HG02973 (cell line): ENCODE measurements at regions not wholly inside any gene's neighbourhood (a gene's known extent, or its start where the extent isn't known, plus 50 kb on each side); places are given as distances from the start of the nearest gene placed in this dataset.

Experiments used
- ATAC-seq: cut with Tn5 transposase; IDR thresholded peaks from one replicate; pipeline ENCODE4 v1.9.1; 2021; ENCODE audit warnings: moderate library complexity; ENCODE audit not compliant: unreplicated experiment

DNA sequence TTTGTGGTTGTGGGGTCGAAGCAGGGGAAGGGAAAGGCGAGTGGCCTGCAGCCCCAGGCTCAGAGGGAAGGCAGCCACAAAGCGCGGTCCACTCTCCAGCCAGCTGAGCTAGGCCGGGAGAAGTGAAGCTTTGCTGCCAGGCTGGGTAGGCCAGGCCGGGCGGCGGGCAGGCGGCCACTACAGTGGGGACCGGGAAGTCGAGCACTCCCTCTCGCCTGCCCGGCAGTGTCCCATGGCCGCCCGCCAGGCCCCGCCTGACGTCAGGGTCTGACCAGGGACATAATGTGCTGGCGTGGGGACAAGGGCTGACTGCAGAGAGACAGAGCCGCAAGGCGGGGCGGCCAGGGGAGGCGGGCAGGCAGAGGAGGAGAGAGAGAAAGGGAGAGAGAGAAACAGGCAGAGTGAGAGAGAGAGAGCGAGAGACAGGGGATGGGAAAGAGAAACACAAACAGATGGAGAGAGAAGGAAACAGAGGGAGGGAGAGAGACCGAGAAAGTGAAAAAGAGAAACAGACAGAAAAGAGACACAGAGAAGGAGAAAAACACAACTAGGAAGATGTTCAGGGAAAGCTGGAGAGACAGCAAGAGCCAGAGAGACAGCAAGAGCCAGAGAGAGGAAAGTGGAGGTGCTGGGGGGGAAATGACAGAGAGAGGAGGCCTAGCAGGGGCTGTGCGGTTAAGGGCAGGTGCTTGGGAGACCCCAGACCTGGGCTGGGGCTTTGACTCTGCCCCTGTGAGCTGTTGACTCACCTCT, 94.5 kb upstream of the PTPN1 start:
- ATAC-seq, result no peak

DNA sequence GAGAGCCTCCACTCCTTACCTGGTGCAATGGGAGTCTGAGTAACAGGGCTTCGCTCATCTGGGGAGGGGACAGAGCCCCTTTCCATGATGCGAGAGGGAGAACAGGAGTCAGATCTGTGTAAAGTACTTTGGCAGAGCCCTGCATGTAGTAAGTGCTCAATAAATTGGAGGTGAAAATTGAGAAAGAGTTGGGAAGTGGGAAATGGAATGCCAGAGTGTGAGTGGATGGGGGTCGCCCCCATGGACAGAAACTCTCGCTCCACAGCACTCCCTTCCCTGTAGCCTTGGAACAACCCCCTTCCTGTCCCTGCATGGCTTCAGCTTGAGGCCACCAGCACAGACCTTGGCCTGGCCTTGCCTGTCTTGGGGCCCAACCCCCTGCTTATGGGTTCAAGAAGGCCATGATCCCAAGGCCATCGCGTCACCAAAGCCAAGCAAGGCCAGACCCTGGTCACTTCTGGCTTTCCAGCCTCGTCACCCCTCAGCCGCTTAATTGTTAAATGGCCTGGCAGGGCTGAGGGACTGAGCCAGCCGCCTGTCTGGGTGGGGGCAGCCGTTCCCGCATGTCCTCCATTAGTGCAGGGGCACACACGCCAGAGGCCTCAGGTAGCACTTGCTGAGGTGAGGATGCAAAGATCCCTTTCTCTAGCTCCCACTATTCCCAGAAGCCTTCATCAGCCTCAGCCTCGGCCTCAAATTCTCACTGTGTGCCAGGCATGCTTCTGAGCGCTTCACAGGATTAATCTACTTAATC, 93.7 kb upstream of the PTPN1 start:
- no peak for ATAC-seq

DNA sequence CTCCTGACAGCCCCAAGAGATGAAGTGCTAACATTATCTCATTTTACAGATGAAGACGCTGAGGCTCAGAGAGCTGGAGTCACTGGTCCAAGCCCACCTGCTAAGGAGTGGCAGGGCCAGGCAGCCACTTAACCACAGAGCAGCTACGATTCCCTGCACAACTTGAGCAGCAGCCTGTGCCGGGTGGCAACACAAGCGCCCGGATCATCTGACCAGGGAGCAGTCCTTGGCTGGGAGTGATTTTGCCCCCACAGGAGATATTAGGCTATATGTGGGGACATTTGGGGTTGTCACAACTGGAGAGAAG, 93.2 kb upstream of the PTPN1 start:
- ATAC-seq, result no peak

GRCh38 chr20:50417484-50418235, 92.5 kb upstream of the PTPN1 start:
- no peak for ATAC-seq

- ATAC-seq, result no peak
Measured at GRCh38 chr20:50418890-50419642, 91.1 kb upstream of the PTPN1 start.

DNA sequence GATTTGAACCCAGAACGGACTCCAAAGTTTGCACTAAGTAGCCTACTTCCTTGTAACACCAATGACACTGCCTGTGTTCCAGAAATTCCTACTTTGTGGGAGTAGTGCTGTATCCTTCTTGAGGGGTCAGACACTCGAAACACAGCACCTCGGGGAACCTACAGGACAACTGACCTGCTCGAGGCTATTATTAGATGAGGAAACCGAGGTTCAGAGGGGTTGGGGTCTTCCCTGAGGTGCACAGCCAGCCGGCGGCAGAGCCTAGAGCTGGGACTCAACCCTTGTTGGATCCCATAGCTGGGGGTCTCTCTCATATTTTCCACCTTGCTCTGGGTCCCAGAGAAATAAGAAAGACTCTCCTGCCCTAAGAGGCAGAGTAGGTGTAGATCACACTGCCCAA, 89.8 kb upstream of the PTPN1 start:
- ATAC-seq, result no peak

GRCh38 chr20:50421356-50422340, 88.5 kb upstream of the PTPN1 start:
- no peak for ATAC-seq

DNA sequence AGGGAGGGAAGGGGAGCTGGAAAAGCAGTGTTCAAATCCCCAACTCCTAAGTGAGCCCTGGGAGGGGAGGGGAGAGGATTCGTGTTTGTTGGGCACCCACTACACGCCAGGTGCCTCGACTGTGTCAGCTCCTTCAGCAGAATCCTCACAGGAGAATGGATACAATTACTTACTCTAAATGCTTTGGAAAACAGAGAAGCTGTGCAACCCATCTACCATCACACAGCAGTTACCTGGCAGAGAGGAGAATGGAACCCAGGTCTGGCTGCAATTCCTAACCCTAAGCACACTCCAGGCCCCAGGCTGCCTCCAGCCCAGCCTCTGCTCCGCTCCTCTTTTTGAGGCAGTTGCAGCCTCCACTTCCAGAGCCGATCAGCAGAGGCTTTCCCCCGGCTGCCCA, 86.4 kb upstream of the PTPN1 start:
- ATAC-seq, result no peak

GRCh38 chr20:50425076-50425475, 85.1 kb upstream of the PTPN1 start:
- no peak for ATAC-seq

DNA sequence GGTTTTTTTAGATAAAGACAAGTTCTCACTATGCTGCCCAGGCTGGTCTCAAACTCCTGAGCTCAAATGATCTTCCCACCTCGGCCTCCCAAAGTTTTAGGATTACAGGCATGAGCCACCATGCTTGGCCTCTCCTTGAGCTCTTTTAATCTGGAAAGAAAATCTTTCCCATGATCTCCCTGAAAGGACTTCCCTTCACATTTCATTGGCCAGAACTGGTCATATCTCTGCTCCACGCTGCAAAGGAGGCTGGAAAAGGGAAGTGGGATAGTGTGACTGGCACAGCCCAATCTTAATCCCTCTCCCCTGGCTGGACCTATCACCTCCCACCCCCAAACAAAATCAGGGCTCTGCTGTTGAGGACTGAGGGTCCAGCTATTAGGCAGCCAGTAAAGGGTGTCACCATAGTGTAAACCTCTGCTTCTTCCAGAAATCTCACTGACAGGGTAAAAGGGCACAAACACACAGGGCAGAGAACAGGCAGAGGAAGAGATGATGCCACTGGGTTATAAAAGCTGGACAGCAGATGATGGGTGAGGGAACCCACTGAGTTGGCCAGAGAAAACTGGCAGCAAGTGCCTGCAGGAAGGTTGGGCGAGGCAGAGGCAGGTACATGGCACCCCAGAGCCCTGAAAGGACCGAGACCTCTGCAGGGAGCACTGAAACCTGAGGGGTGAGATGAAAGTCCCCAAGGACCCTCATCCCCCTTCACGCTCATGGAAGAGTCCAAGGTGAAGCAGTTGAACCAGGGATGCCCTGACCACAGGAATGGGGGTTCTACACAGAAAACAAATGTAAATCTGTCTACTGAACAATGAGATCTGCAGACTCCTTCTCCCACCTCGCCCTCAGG, 83.1 kb upstream of the PTPN1 start:
- no peak for ATAC-seq

GRCh38 chr20:50427719-50428083, 82.5 kb upstream of the PTPN1 start:
- no peak for ATAC-seq

DNA sequence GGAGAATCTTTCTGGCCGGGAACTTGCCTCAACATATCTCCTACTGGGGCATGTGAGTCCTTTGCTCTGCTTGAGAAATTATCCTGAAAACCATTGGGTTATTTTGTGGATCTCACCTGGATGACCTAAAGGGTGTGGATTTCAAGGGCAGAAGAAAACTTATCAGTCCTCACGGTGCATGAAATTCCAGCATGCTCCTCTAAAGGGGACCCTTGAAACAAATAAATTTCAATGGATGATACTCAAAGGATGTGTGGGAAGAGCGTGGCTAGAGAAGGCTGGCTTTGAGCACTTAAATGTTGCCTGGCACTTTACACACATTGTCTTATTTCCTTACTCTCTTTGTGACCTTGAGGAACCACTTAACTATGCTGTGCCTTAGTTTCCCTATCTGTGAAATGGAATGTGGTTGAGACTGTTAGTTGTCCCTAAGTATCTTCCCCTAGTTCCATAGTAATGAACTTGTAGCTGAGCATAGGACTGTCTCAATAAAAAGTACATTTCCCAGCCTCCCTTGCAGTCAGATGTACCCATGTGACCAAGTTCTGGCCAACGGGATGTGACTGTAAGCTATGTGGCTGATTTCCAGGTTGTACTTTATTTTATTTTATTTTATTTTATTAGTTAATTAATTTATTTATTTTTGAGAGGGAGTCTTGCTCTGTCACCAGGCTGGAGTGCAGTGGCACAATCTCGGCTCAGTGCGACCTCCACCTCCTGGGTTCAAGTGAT, 81.9 kb upstream of the PTPN1 start:
- no peak for ATAC-seq

- no peak for ATAC-seq
Measured at GRCh38 chr20:50429412-50429811, 80.8 kb upstream of the PTPN1 start.

DNA sequence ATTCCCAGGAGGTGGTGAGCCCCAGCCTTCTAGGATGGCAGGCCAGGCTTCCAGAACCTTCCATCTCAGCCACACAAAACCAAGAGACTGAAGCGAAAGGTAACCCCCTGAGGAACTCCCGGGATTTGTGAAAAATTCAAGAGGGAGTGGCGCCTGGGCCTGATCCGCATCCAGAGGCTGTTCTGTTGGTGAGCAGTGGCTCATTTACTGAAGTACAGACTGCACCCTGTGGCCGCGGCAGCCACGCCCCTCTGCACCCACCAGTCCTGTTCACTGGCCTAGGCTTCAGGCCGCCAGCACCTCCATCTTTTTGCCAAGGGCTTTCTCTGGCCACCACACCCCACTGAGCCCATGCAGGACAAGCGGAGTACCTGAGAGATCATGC, 79.1 kb upstream of the PTPN1 start:
- ATAC-seq, result no peak

DNA sequence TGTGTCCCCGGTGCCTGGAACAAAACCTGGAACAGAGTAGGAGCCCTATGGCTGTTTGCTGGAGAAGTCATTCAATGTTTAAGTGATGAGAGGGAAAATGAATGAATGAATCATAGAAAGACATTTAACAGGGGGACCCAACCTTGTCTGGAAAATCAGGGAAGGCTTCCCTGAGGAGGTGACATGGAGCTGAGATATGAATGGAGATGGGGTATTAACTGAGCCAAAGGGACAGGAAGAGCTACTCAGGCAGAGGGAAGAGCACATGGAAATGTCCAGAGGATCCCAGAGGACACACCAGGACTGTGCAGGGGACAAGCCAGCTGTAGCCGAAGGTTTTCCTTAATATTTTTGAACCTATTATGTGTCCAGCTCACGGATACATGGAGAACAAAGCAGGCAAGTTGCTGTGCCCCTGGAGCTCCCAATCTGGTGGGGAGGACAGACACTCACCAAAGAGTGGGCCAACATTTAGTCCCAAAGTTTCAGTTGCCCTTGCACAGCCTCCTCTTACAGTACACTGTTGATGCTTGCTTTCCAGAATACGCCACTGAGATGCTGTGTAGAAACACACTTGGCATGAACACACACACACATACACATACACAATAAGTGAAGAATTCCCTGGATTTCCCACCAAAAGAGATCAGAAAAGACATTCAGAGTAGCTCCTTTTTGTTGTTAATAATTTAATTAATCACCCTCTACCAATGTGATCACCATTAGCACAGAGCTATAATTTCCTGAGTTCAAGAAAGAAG, 77.0 kb upstream of the PTPN1 start:
- ATAC-seq, result no peak

DNA sequence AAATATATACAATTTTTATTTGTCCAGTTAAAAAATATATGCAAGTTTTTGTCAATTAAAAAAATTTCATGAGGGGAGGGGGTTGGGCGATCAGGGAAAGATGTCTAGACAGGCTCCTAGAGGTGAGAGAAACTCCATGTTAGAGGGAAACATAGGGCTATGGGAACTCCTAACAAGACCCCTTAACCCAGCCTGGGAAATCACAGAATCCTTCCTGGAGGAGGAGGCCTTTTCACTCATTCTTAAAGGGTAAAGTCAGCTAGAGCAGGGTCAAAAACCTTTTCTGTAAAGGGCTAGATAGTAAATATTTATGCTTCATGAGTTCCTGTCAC, 75.9 kb upstream of the PTPN1 start:
- no peak for ATAC-seq

GRCh38 chr20:50434653-50435396, 75.4 kb upstream of the PTPN1 start:
- ATAC-seq, result no peak
